Breast epithelium (tissue), 4 donors: ENCODE measurements at regions not wholly inside any gene's neighbourhood (a gene's known extent, or its start where the extent isn't known, plus 50 kb on each side); places are given as distances from the start of the nearest gene placed in this dataset.

Experiments used
- DNase-seq, 2 donors: peaks; one replicate each; pipeline ENCODE4 v3.0.0-alpha.2; 2019; ENCODE audit warnings: low spot score in 2 of 2
- H3K27ac ChIP-seq, 2 donors: fragments of 200-600 bp; sonication (generic) in 1 of 2; one replicate each; pipeline ENCODE4 v1.5.1; 2016 to 2019; ENCODE audit warnings: mild to moderate bottlenecking in 1 of 2
- H3K27me3 ChIP-seq, 2 donors: fragments of 200-600 bp; sonication (generic) in 1 of 2; one replicate each; pipeline versions ENCODE4 v1.5.1 to v1.6.0; 2017 to 2019; ENCODE audit warnings: control low read depth in 1 of 2, mild to moderate bottlenecking in 1 of 2
- H3K36me3 ChIP-seq: fragments of 200-600 bp; one replicate; pipeline ENCODE4 v1.5.1; 2019
- H3K4me1 ChIP-seq, 2 donors: fragments of 200-600 bp; sonication (generic); one replicate each; pipeline ENCODE4 v1.5.1; 2016 to 2019; ENCODE audit warnings: control low read depth in 1 of 2
- H3K4me3 ChIP-seq, 3 donors: fragments of 200-600 bp; sonication (generic); 1 replicate in 2 of 3; 2 replicates in 1 of 3; pipeline ENCODE4 v1.5.1; 2016 to 2019; ENCODE audit warnings: mild to moderate bottlenecking in 3 of 3, moderate library complexity in 2 of 3
- H3K9me3 ChIP-seq, 2 donors: fragments of 200-600 bp; sonication (generic) in 1 of 2; one replicate each; pipeline ENCODE4 v1.5.1; 2016 to 2019; ENCODE audit warnings: control low read depth in 1 of 2
- POLR2A ChIP-seq: fragments of 450-650 bp; IDR thresholded peaks from one replicate; pipeline ENCODE4 v1.6.1; 2016; ENCODE audit warnings: antibody characterized with exemption, mild to moderate bottlenecking, moderate library complexity
- POLR2AphosphoS5 ChIP-seq, 3 donors: sonication (generic); formaldehyde crosslinking; IDR thresholded peaks; one replicate each; pipeline ENCODE4 v1.6.1; 2017; ENCODE audit warnings: antibody characterized with exemption in 3 of 3
- intact Hi-C: fragments of 100-400 bp; cut with DNase I; formaldehyde crosslinking; loops from one replicate; pipeline ENCODE4 v1.15.1; 2023; ENCODE audit warnings: low total_unique reads
- TF ChIP-seq, protein P1 (sequence below), 3 donors: fragments of 450-650 bp; IDR thresholded peaks; one replicate each; pipeline ENCODE4 v1.5.1; 2016 to 2017; ENCODE audit warnings: antibody characterized with exemption in 3 of 3, mild to moderate bottlenecking in 3 of 3, moderate library complexity in 3 of 3

DNA sequence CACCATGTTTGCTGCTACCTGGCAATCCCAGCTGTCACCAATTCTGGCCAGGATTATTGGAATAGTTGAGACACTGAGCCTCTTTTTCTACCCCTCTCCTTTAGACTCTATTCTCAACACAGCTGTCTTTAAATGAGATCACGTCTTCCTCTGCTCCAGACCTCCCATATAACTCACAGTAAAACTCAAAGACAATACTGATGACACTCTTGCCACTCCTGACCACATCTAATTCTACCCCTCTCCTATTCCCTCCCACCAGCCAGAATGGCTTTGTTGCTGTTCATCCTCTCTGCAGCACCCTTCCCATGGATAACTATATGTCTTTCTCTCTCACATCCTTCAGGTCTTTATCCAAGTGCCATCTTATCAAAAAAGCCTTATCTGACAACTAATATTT, 188.6 kb upstream of the IL15 start:
- intact Hi-C loops: no loop called here
- Histone ChIP-seq H3K4me3 (no peak overlapping the region), H3K9me3 (no peaks in the 10 kb centered on the region), H3K4me1 (no peaks in the 10 kb centered on the region), H3K27ac (no peak overlapping the region), H3K27me3 (no peaks in the 10 kb centered on the region), H3K36me3 (no peaks in the 10 kb centered on the region)
- TF ChIP-seq POLR2A: no peak
- no peak for TF ChIP-seq POLR2AphosphoS5 (IDR thresholded peaks at IDR 0.05)
- TF ChIP-seq, protein P1, sequence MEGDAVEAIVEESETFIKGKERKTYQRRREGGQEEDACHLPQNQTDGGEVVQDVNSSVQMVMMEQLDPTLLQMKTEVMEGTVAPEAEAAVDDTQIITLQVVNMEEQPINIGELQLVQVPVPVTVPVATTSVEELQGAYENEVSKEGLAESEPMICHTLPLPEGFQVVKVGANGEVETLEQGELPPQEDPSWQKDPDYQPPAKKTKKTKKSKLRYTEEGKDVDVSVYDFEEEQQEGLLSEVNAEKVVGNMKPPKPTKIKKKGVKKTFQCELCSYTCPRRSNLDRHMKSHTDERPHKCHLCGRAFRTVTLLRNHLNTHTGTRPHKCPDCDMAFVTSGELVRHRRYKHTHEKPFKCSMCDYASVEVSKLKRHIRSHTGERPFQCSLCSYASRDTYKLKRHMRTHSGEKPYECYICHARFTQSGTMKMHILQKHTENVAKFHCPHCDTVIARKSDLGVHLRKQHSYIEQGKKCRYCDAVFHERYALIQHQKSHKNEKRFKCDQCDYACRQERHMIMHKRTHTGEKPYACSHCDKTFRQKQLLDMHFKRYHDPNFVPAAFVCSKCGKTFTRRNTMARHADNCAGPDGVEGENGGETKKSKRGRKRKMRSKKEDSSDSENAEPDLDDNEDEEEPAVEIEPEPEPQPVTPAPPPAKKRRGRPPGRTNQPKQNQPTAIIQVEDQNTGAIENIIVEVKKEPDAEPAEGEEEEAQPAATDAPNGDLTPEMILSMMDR (IDR thresholded peaks at IDR 0.05): no peak
- no peak for DNase-seq

DNA sequence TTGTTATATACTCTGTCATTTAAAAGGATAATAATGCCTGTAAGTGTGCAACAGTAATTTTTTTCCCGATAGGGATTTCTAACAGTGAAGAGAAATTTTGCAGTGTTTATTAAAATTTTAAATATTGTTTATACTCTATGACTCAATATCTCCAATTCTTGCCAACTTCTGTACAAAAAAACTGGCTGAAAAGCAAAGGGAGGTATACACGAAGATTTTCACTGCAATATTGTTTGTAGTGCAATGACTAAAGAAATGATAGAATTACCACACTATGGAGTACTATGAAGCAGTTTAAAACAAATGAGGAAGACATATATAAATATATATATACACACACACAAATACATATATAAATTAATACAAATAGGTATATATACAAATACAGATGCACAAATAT, 187.9 kb upstream of the IL15 start:
- intact Hi-C loops: no loop called here
- H3K4me3 ChIP-seq: no peak overlapping the region
- no peak overlapping the region for H3K27ac ChIP-seq
- TF ChIP-seq POLR2A (no peak), POLR2AphosphoS5 (IDR thresholded peaks at IDR 0.05) (no peak)
- TF ChIP-seq, protein P1 (IDR thresholded peaks at IDR 0.05): no peak
- H3K27me3 ChIP-seq: no peaks in the 10 kb centered on the region
- no peaks in the 10 kb centered on the region for H3K36me3 ChIP-seq
- DNase-seq: no peak
- no peaks in the 10 kb centered on the region for H3K9me3 ChIP-seq
- no peaks in the 10 kb centered on the region for H3K4me1 ChIP-seq

DNA sequence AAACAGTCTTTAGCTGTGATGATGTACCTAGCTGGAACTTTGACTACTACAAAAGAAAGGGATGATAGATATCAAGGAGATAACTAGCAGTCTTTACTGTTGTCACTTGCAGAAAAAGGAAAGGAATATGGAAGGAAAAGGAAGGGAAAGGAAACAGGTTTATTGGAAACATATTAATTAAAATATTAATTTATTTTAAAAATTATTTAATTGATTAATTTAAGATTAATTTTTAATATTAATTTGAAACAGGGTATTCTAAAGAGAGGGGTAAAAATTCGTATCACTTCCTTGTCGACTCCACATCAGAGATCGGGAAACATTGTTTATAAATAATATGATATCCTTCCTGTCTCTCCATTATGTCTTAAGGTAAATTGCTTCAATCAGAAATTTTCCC, 186.5 kb upstream of the IL15 start:
- no peaks in the 10 kb centered on the region for H3K9me3 ChIP-seq
- TF ChIP-seq, protein P1 (IDR thresholded peaks at IDR 0.05): no peak
- no peak for TF ChIP-seq POLR2AphosphoS5 (IDR thresholded peaks at IDR 0.05)
- TF ChIP-seq POLR2A: no peak
- no peaks in the 10 kb centered on the region for H3K36me3 ChIP-seq
- no peak for DNase-seq
- intact Hi-C loops: no loop called here
- no peaks in the 10 kb centered on the region for H3K4me1 ChIP-seq
- no peaks in the 10 kb centered on the region for H3K27me3 ChIP-seq
- H3K4me3 ChIP-seq: no peak overlapping the region
- H3K27ac ChIP-seq: no peak overlapping the region

DNA sequence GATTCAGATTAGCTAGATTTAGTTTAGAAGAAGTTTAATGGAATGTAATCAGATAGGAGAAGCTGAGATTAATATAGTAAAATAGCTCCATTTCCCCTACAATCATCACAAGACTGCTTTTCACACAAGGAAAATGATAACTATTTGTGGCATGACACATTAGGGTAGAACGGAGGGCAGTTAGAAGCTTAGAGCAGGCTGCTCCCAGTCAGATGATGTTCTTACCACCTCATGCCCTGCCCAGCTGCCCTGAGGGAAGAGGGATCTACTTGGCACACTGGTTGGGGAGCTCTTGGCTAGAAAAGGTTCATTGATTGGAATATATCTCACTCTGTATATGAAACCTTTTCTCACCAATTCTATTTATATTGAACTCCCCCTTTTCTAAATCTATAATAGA, 180.7 kb upstream of the IL15 start:
- no peak overlapping the region for H3K4me3 ChIP-seq
- no peaks in the 10 kb centered on the region for H3K4me1 ChIP-seq
- H3K27me3 ChIP-seq: no peaks in the 10 kb centered on the region
- H3K27ac ChIP-seq: no peak overlapping the region
- no peak for DNase-seq
- H3K36me3 ChIP-seq: no peaks in the 10 kb centered on the region
- intact Hi-C loops: no loop called here
- no peaks in the 10 kb centered on the region for H3K9me3 ChIP-seq
- no peak for TF ChIP-seq POLR2A
- no peak for TF ChIP-seq POLR2AphosphoS5 (IDR thresholded peaks at IDR 0.05)
- TF ChIP-seq, protein P1 (IDR thresholded peaks at IDR 0.05): no peak

DNA sequence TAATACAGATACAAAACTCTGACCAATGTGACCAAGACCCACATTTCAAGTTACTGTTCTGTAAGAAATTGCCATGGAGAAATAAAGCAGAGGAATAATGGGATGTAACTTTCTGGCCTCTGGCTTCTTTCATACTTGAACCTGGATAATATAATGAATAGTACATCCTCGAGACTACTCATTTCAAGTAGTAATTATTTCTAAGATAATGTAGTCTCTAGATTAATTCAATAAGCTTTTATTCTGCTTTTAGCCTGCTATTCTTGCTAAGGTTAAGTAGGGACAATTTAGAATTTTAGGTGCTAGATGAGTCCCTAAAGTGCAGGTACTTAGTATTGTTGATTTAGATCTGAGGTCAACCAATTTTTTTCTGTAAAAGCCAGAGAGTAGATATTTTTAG, 178.7 kb upstream of the IL15 start:
- Histone ChIP-seq H3K36me3 (no peaks in the 10 kb centered on the region), H3K27ac (no peak overlapping the region), H3K4me1 (no peaks in the 10 kb centered on the region), H3K4me3 (no peak overlapping the region), H3K27me3 (no peaks in the 10 kb centered on the region), H3K9me3 (no peaks in the 10 kb centered on the region)
- TF ChIP-seq, protein P1 (IDR thresholded peaks at IDR 0.05): no peak
- no peak for TF ChIP-seq POLR2AphosphoS5 (IDR thresholded peaks at IDR 0.05)
- TF ChIP-seq POLR2A: no peak
- no peak for DNase-seq
- intact Hi-C loops: no loop called here
